ENCODE measurements at regions not wholly inside any gene's neighbourhood (a gene's known extent, or its start where the extent isn't known, plus 50 kb on each side); places are given as distances from the start of the nearest gene placed in this dataset.

- no peak for TF ChIP-seq EZH2phosphoT487 (IDR thresholded peaks at IDR 0.05; ENCODE audit: borderline replicate concordance)
- TF ChIP-seq CTCF (IDR thresholded peaks at IDR 0.05 in 2 of 3, conservative IDR thresholded peaks at IDR 0.05 in 1 of 3; ENCODE audit: borderline replicate concordance in 1 of 3, insufficient read depth in 1 of 3, low read depth in 2 of 3, low read length in 2 of 3) = no peak
- no peak for TF ChIP-seq REST (IDR thresholded peaks at IDR 0.05; ENCODE audit: low read depth)
- TF ChIP-seq CBX3 (IDR thresholded peaks at IDR 0.05; ENCODE audit: low read depth) = no peak
- no peak for TF ChIP-seq POLR2A (IDR thresholded peaks at IDR 0.05; ENCODE audit: borderline replicate concordance, extremely low read depth, insufficient read depth, insufficient read length)
- TF ChIP-seq RAD21 (IDR thresholded peaks at IDR 0.05; ENCODE audit: low read depth) = no peak
- TF ChIP-seq SP1 (IDR thresholded peaks at IDR 0.05; ENCODE audit: low read depth) = no peak
- no peak for TF ChIP-seq MAX (IDR thresholded peaks at IDR 0.05)
- no peak for TF ChIP-seq SIN3A (IDR thresholded peaks at IDR 0.05; ENCODE audit: low read depth)
- no peak for TF ChIP-seq POLR2AphosphoS5 (IDR thresholded peaks at IDR 0.05; ENCODE audit: low read depth, low read length)
- no peak for TF ChIP-seq TCF7L2 (IDR thresholded peaks at IDR 0.05; ENCODE audit: borderline replicate concordance, extremely low read depth, insufficient read depth, insufficient read length)
- no peak for TF ChIP-seq EZH2 (IDR thresholded peaks at IDR 0.05)
Measured at GRCh38 chr7:10643545-10643944, 330.1 kb upstream of the PHF14 start.
